Osteocyte (in vitro differentiated cells): ENCODE measurements at regions not wholly inside any gene's neighbourhood (a gene's known extent, or its start where the extent isn't known, plus 50 kb on each side); places are given as distances from the start of the nearest gene placed in this dataset.

ENCODE experiments used
- DNase-seq: peaks from one replicate; pipeline ENCODE4 v3.0.0; 2021; ENCODE audit warnings: mixed read lengths; ENCODE audit not compliant: unreplicated experiment; ENCODE audit errors: extremely low spot score
- H3K27ac Mint-ChIP-seq: one replicate; pipeline ENCODE4 v1.8.0; 2021; ENCODE audit warnings: mild to moderate bottlenecking, mixed read lengths; ENCODE audit not compliant: unreplicated experiment
- H3K27me3 Mint-ChIP-seq: one replicate; pipeline ENCODE4 v1.8.0; 2021; ENCODE audit warnings: mixed read lengths; ENCODE audit not compliant: unreplicated experiment
- H3K36me3 Mint-ChIP-seq: one replicate; pipeline ENCODE4 v1.8.0; 2021; ENCODE audit warnings: mixed read lengths; ENCODE audit not compliant: unreplicated experiment
- H3K4me1 Mint-ChIP-seq: one replicate; pipeline ENCODE4 v1.8.0; 2021; ENCODE audit warnings: mixed read lengths; ENCODE audit not compliant: unreplicated experiment
- H3K4me3 Mint-ChIP-seq: one replicate; pipeline ENCODE4 v1.8.0; 2021; ENCODE audit warnings: mild to moderate bottlenecking, moderate library complexity, mixed read lengths; ENCODE audit not compliant: unreplicated experiment
- H3K9me3 Mint-ChIP-seq: one replicate; pipeline ENCODE4 v1.8.0; 2021; ENCODE audit warnings: mixed read lengths; ENCODE audit not compliant: unreplicated experiment
- CTCF ChIP-seq: fragments of 200-600 bp; sonication (generic); IDR thresholded peaks from 2 replicates; pipeline ENCODE4 v1.5.0; 2021; ENCODE audit warnings: antibody characterized with exemption, mild to moderate bottlenecking, moderate library complexity

GRCh38 chr16:55273356-55273755 lies 50.6 kb upstream of the IRX6 start:
- H3K4me1 Mint-ChIP-seq = no peaks in the 10 kb centered on the region
- H3K36me3 Mint-ChIP-seq = no peaks in the 10 kb centered on the region
- H3K9me3 Mint-ChIP-seq = no peaks in the 10 kb centered on the region
- peaks cover 28% of the 10 kb centered on the region for H3K27me3 Mint-ChIP-seq
- no peak for DNase-seq
- no peak for TF ChIP-seq CTCF
- H3K27ac Mint-ChIP-seq = no peak overlapping the region
- no peak overlapping the region for H3K4me3 Mint-ChIP-seq

- Mint-ChIP-seq H3K9me3 (no peaks in the 10 kb centered on the region), H3K36me3 (no peaks in the 10 kb centered on the region), H3K4me3 (no peak overlapping the region), H3K27ac (no peak overlapping the region), H3K4me1 (peaks cover 2% of the 10 kb centered on the region), H3K27me3 (peaks cover 28% of the 10 kb centered on the region)
- no peak for DNase-seq
- TF ChIP-seq CTCF = no peak
Measured at GRCh38 chr16:55273959-55274358, 50.0 kb upstream of the IRX6 start.
